Spinal cord (tissue), 9 donors: ENCODE measurements at regions not wholly inside any gene's neighbourhood (a gene's known extent, or its start where the extent isn't known, plus 50 kb on each side); places are given as distances from the start of the nearest gene placed in this dataset.

Source experiments
- DNase-seq, 6 donors: peaks; one replicate each; pipeline versions ENCODE4 v3.0.0 to v3.0.0-alpha.2; 2013 to 2015; ENCODE audit warnings: low spot score in 6 of 6, low read depth in 4 of 6
- H3K27ac ChIP-seq: one replicate; pipeline ENCODE4 v1.5.1; 2013; ENCODE audit warnings: low read depth, low read length, control low read depth
- H3K27me3 ChIP-seq: one replicate; pipeline ENCODE4 v1.6.1; 2013; ENCODE audit warnings: low read length; ENCODE audit not compliant: control insufficient read depth, insufficient read depth
- H3K36me3 ChIP-seq: one replicate; pipeline ENCODE4 v1.6.1; 2013; ENCODE audit warnings: low read length; ENCODE audit not compliant: control insufficient read depth, insufficient read depth
- H3K4me1 ChIP-seq: one replicate; pipeline ENCODE4 v1.6.1; 2013; ENCODE audit warnings: low read length; ENCODE audit not compliant: control insufficient read depth, insufficient read depth
- H3K4me3 ChIP-seq: one replicate; pipeline ENCODE4 v1.5.1; 2013; ENCODE audit warnings: low read depth, low read length, control low read depth
- H3K9me3 ChIP-seq: one replicate; pipeline ENCODE4 v1.6.1; 2013; ENCODE audit warnings: low read length; ENCODE audit not compliant: control insufficient read depth, insufficient read depth
- WGBS: methylation state at CpG from one replicate; pipeline ENCODE4 v1.1.5; 2013; ENCODE audit warnings: missing lambda C conversion rate; ENCODE audit not compliant: insufficient coverage; 5-methylcytosine and 5-hydroxymethylcytosine counted together
- donor health status: healthy.

DNA sequence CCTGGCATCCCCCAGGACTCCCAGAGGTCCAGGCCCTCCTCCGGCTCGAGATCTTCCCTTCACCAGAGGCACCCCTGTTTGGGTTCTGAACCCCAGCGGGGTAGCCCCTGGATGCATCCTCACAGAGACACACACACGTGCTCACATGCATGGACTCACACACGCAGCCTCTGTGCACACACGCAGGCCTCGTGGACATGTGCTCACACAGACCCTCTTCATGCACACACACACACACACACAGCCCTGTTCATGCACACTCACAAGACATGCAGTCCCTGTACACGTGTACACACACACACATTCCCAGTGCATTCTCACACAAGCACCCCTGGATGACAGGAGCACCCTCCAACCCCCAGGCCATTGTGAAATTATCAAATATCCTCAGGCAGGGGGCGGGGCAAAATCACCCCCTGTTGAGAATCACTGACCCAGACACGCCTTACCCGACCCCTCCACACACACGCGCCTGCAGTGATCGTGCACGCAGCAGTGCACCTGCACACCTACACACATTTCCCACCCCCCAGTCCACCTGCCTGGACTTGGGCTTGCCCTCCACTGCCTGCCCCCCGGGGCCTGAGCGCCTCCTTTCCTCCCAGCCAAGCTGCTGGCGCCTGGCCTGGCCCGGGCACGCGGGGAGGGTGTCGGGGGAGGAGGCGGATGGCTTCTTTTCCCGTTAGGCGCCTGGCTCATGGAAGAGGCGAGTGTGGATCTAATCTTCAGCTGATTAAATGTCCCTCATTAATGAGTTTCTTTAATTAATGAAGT is 62.6 kb downstream of the ENGASE start:
- Histone ChIP-seq H3K4me3 (no peak overlapping the region), H3K36me3 (peaks cover 3% of the 10 kb centered on the region), H3K27ac (no peak overlapping the region), H3K4me1 (peaks cover 64% of the 10 kb centered on the region), H3K9me3 (no peaks in the 10 kb centered on the region), H3K27me3 (peaks cover 3% of the 10 kb centered on the region)
- 71% methylated on average over 16 of the region's 26 CpGs for WGBS
- DNase-seq: no peak

GRCh38 chr17:79136596-79136995 is 62.0 kb downstream of the ENGASE start:
- no peak for DNase-seq
- Histone ChIP-seq H3K4me3 (no peak overlapping the region), H3K27ac (no peak overlapping the region), H3K9me3 (no peaks in the 10 kb centered on the region), H3K27me3 (peaks cover 2% of the 10 kb centered on the region), H3K36me3 (peaks cover 3% of the 10 kb centered on the region), H3K4me1 (peaks cover 58% of the 10 kb centered on the region)
- 80% methylated on average over 10 of the region's 10 CpGs for WGBS
